MG63 (cell line): ENCODE measurements at regions not wholly inside any gene's neighbourhood (a gene's known extent, or its start where the extent isn't known, plus 50 kb on each side); places are given as distances from the start of the nearest gene placed in this dataset.

Source experiments
- DNase-seq: peaks from one replicate; pipeline ENCODE4 v3.0.0-alpha.2; 2020
- H3K27me3 ChIP-seq: fragments of 250-450 bp; sonication (Bioruptor Pico); 2 replicates; pipeline ENCODE4 v1.5.1; 2020; ENCODE audit warnings: mild to moderate bottlenecking, moderate library complexity
- H3K36me3 ChIP-seq: fragments of 250-450 bp; sonication (Bioruptor Pico); 2 replicates; pipeline ENCODE4 v1.5.1; 2020; ENCODE audit warnings: mild to moderate bottlenecking, moderate library complexity
- H3K4me3 ChIP-seq: fragments of 250-450 bp; sonication (Bioruptor Pico); 2 replicates; pipeline ENCODE4 v1.5.1; 2020; ENCODE audit warnings: mild to moderate bottlenecking, moderate library complexity
- H3K9me3 ChIP-seq: fragments of 250-450 bp; sonication (Bioruptor Pico); 2 replicates; pipeline ENCODE4 v1.5.1; 2020; ENCODE audit warnings: mild to moderate bottlenecking, moderate library complexity

- no peak for DNase-seq
- Histone ChIP-seq H3K36me3 (no peaks in the 10 kb centered on the region), H3K4me3 (no peak overlapping the region), H3K9me3 (no peaks in the 10 kb centered on the region), H3K27me3 (no peaks in the 10 kb centered on the region)
These were observed 145.7 kb upstream of the CDH19 start for GRCh38 chr18:66749481-66750035.

- H3K4me3 ChIP-seq = no peak overlapping the region
- no peaks in the 10 kb centered on the region for H3K36me3 ChIP-seq
- no peak for DNase-seq
- H3K27me3 ChIP-seq = no peaks in the 10 kb centered on the region
- H3K9me3 ChIP-seq = no peaks in the 10 kb centered on the region
These were observed 145.1 kb upstream of the CDH19 start for GRCh38 chr18:66749030-66749429.

GRCh38 chr18:66742832-66743231 is 138.9 kb upstream of the CDH19 start:
- DNase-seq = no peak
- Histone ChIP-seq H3K9me3 (no peaks in the 10 kb centered on the region), H3K36me3 (no peaks in the 10 kb centered on the region), H3K4me3 (no peak overlapping the region), H3K27me3 (no peaks in the 10 kb centered on the region)

- no peak for DNase-seq
- Histone ChIP-seq H3K4me3 (no peak overlapping the region), H3K27me3 (no peaks in the 10 kb centered on the region), H3K9me3 (no peaks in the 10 kb centered on the region), H3K36me3 (no peaks in the 10 kb centered on the region)
These were observed 132.0 kb upstream of the CDH19 start for GRCh38 chr18:66735933-66736332.

GRCh38 chr18:66734451-66734850 is 130.6 kb upstream of the CDH19 start:
- H3K9me3 ChIP-seq = no peaks in the 10 kb centered on the region
- no peak for DNase-seq
- H3K36me3 ChIP-seq = no peaks in the 10 kb centered on the region

GRCh38 chr18:66731890-66732289 is 128.0 kb upstream of the CDH19 start:
- H3K9me3 ChIP-seq = no peaks in the 10 kb centered on the region
- H3K27me3 ChIP-seq = no peaks in the 10 kb centered on the region
- H3K36me3 ChIP-seq = no peaks in the 10 kb centered on the region
- no peak overlapping the region for H3K4me3 ChIP-seq
- no peak for DNase-seq

More at GRCh38 chr18:66734451-66734850, 130.6 kb upstream of the CDH19 start:
- Histone ChIP-seq H3K27me3 (no peaks in the 10 kb centered on the region), H3K4me3 (no peak overlapping the region)

GRCh38 chr18:66729442-66730239 is 125.8 kb upstream of the CDH19 start:
- no peaks in the 10 kb centered on the region for H3K27me3 ChIP-seq
- no peaks in the 10 kb centered on the region for H3K36me3 ChIP-seq
- DNase-seq = no peak
- no peaks in the 10 kb centered on the region for H3K9me3 ChIP-seq
- no peak overlapping the region for H3K4me3 ChIP-seq

GRCh38 chr18:66728951-66729350 is 125.1 kb upstream of the CDH19 start:
- H3K9me3 ChIP-seq = no peaks in the 10 kb centered on the region
- no peak overlapping the region for H3K4me3 ChIP-seq
- no peaks in the 10 kb centered on the region for H3K36me3 ChIP-seq
- H3K27me3 ChIP-seq = no peaks in the 10 kb centered on the region
- DNase-seq = no peak

- no peak overlapping the region for H3K4me3 ChIP-seq
- DNase-seq = no peak
- H3K27me3 ChIP-seq = no peaks in the 10 kb centered on the region
- H3K36me3 ChIP-seq = no peaks in the 10 kb centered on the region
- H3K9me3 ChIP-seq = no peaks in the 10 kb centered on the region
These were observed 124.1 kb upstream of the CDH19 start for GRCh38 chr18:66727991-66728390.

- Histone ChIP-seq H3K4me3 (no peak overlapping the region), H3K9me3 (no peaks in the 10 kb centered on the region), H3K36me3 (no peaks in the 10 kb centered on the region), H3K27me3 (no peaks in the 10 kb centered on the region)
- DNase-seq = no peak
These were observed 120.9 kb upstream of the CDH19 start for GRCh38 chr18:66724664-66725356.

GRCh38 chr18:66722671-66723070 is 118.8 kb upstream of the CDH19 start:
- no peaks in the 10 kb centered on the region for H3K9me3 ChIP-seq
- DNase-seq = no peak

GRCh38 chr18:66708646-66709045 is 104.8 kb upstream of the CDH19 start:
- Histone ChIP-seq H3K27me3 (no peaks in the 10 kb centered on the region), H3K9me3 (no peaks in the 10 kb centered on the region), H3K36me3 (no peaks in the 10 kb centered on the region), H3K4me3 (no peak overlapping the region)
- DNase-seq = no peak

More at GRCh38 chr18:66722671-66723070, 118.8 kb upstream of the CDH19 start:
- H3K36me3 ChIP-seq = no peaks in the 10 kb centered on the region
- no peaks in the 10 kb centered on the region for H3K27me3 ChIP-seq
- H3K4me3 ChIP-seq = no peak overlapping the region

GRCh38 chr18:66707473-66707872 is 103.6 kb upstream of the CDH19 start:
- no peak for DNase-seq
- no peaks in the 10 kb centered on the region for H3K36me3 ChIP-seq
- no peaks in the 10 kb centered on the region for H3K27me3 ChIP-seq
- H3K9me3 ChIP-seq = no peaks in the 10 kb centered on the region
- no peak overlapping the region for H3K4me3 ChIP-seq

GRCh38 chr18:66695281-66695680 is 91.4 kb upstream of the CDH19 start:
- DNase-seq = no peak
- Histone ChIP-seq H3K9me3 (no peaks in the 10 kb centered on the region), H3K4me3 (no peak overlapping the region), H3K27me3 (no peaks in the 10 kb centered on the region), H3K36me3 (no peaks in the 10 kb centered on the region)

GRCh38 chr18:66694852-66695251 is 91.0 kb upstream of the CDH19 start:
- Histone ChIP-seq H3K9me3 (no peaks in the 10 kb centered on the region), H3K4me3 (no peak overlapping the region), H3K27me3 (no peaks in the 10 kb centered on the region), H3K36me3 (no peaks in the 10 kb centered on the region)
- DNase-seq = no peak

GRCh38 chr18:66687635-66688034 is 83.7 kb upstream of the CDH19 start:
- H3K9me3 ChIP-seq = no peaks in the 10 kb centered on the region
- H3K4me3 ChIP-seq = no peak overlapping the region
- no peak for DNase-seq
- no peaks in the 10 kb centered on the region for H3K27me3 ChIP-seq
- H3K36me3 ChIP-seq = no peaks in the 10 kb centered on the region

- Histone ChIP-seq H3K36me3 (no peaks in the 10 kb centered on the region), H3K4me3 (no peak overlapping the region), H3K9me3 (no peaks in the 10 kb centered on the region), H3K27me3 (no peaks in the 10 kb centered on the region)
- DNase-seq = no peak
These were observed 79.0 kb upstream of the CDH19 start for GRCh38 chr18:66682855-66683322.
